ACHN (cell line): ENCODE measurements at regions not wholly inside any gene's neighbourhood (a gene's known extent, or its start where the extent isn't known, plus 50 kb on each side); places are given as distances from the start of the nearest gene placed in this dataset.

Experiments used
- DNase-seq: peaks from one replicate; pipeline ENCODE4 v3.0.0-alpha.2; 2015
- in situ Hi-C: cut with HindIII; loops from 2 replicates; pipeline ENCODE4 v1.10.0; 2017; ENCODE audit warnings: low sequenced_read_pairs, low pct_ligation_motif_present, low pct_unique_long_range_greater_than_20kb

- in situ Hi-C loops = no loop called here
- DNase-seq = no peak
Measured at GRCh38 chr10:32111585-32111984, 55.4 kb upstream of the KIF5B start.

GRCh38 chr10:32110790-32111189 is 54.6 kb upstream of the KIF5B start:
- in situ Hi-C loops = no loop called here
- DNase-seq = no peak

DNA sequence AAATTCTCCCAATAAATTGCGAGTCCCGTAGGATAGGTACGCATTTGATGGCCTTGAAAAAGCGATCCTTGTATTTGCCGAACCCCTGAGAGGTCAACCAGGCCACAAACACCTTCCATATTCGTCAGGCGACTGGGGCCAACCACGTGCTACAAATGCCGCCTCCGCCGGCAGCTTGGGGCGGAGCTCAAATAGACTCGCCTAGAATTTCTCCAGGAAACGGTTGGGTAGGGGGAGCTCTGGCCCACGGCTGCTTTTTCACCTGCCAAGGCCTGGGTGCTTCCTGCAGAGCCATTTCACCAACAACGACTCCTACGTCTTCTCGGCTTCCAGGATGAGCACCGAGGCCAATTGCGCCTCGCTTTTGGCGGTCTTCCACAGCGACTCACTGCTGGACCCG is 53.4 kb upstream of the KIF5B start:
- in situ Hi-C loops = no loop called here
- DNase-seq = no peak
